Endodermal cell (in vitro differentiated cells): ENCODE measurements at regions not wholly inside any gene's neighbourhood (a gene's known extent, or its start where the extent isn't known, plus 50 kb on each side); places are given as distances from the start of the nearest gene placed in this dataset.
A peak's percentile ranks its signal among the peaks of the same experiment; 100 is the strongest.

ENCODE experiments used
- DNase-seq: peaks from one replicate; pipeline ENCODE4 v3.0.0-alpha.2; 2017
- H3K27ac ChIP-seq: 2 replicates; pipeline ENCODE4 v1.5.1; 2013; ENCODE audit warnings: mild to moderate bottlenecking, low read depth, low read length, moderate library complexity
- H3K27me3 ChIP-seq: 2 replicates; pipeline ENCODE4 v1.6.1; 2013; ENCODE audit warnings: mild to moderate bottlenecking, low read length, moderate library complexity; ENCODE audit not compliant: insufficient read depth, control insufficient read depth, poor library complexity, severe bottlenecking
- H3K36me3 ChIP-seq: 2 replicates; pipeline ENCODE4 v1.7.0; 2013; ENCODE audit warnings: mild to moderate bottlenecking, low read length, moderate library complexity; ENCODE audit not compliant: control insufficient read depth, insufficient read depth
- H3K4me1 ChIP-seq: one replicate; pipeline ENCODE4 v1.7.0; 2013; ENCODE audit warnings: low read length; ENCODE audit not compliant: control insufficient read depth, insufficient read depth
- H3K4me3 ChIP-seq: 2 replicates; pipeline ENCODE4 v1.5.1; 2013; ENCODE audit warnings: mild to moderate bottlenecking, low read length, moderate library complexity
- H3K9ac ChIP-seq: 2 replicates; pipeline ENCODE4 v1.6.1; 2013; ENCODE audit warnings: mild to moderate bottlenecking, low read length, moderate library complexity; ENCODE audit not compliant: poor library complexity, severe bottlenecking; ENCODE audit errors: extremely low read depth
- H3K9me3 ChIP-seq: 2 replicates; pipeline ENCODE4 v1.6.1; 2013; ENCODE audit warnings: mild to moderate bottlenecking, low read length, moderate library complexity; ENCODE audit not compliant: control insufficient read depth
- H3K27ac Mint-ChIP-seq: 2 replicates; pipeline ENCODE4 v1.8.0; 2020; ENCODE audit warnings: mixed read lengths
- H3K27me3 Mint-ChIP-seq: 2 replicates; pipeline ENCODE4 v1.8.0; 2021; ENCODE audit warnings: mild to moderate bottlenecking, mixed read lengths; ENCODE audit not compliant: insufficient read depth
- H3K36me3 Mint-ChIP-seq: 2 replicates; pipeline ENCODE4 v1.8.0; 2020; ENCODE audit warnings: low read depth, mixed read lengths
- H3K4me1 Mint-ChIP-seq: 2 replicates; pipeline ENCODE4 v1.8.0; 2020; ENCODE audit warnings: mixed read lengths
- H3K4me3 Mint-ChIP-seq: 2 replicates; pipeline ENCODE4 v1.8.0; 2020; ENCODE audit warnings: mild to moderate bottlenecking, moderate library complexity, mixed read lengths
- H3K9me3 Mint-ChIP-seq: 2 replicates; pipeline ENCODE4 v1.8.0; 2020; ENCODE audit warnings: mild to moderate bottlenecking, mixed read lengths
- WGBS, 2 experiments: methylation state at CpG; one replicate each; pipeline versions ENCODE4 v1.1.5 to v1.1.7; 2013; ENCODE audit warnings: missing lambda C conversion rate in 2 of 2, mixed read lengths in 1 of 2; ENCODE audit not compliant: insufficient coverage in 1 of 2, insufficient read length in 1 of 2; 5-methylcytosine and 5-hydroxymethylcytosine counted together
- TF ChIP-seq, protein P1 (sequence below): fragments of 200-600 bp; sonication (generic); conservative IDR thresholded peaks from 2 replicates; pipeline ENCODE4 v1.5.0; 2021; ENCODE audit warnings: antibody characterized with exemption, mild to moderate bottlenecking

DNA sequence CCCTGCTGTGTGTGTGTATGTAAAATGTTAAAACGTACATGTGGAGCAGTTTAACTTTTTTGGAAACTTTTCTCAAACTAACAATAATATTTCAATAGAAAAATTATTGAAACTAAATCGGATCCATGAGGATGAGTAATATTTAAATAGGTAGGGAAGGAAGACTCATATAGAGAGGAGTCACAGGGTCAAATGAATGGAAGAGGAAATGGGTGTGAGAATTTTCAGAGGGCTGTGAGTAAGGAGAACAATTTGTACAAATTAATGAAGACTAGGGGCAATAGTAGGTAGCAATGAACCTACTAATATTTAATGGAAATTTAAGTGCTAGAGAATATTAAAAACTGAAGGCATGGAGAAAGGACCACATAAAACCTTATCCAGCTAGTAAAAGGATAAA lies 290.7 kb upstream of the PCDH18 start:
- Histone ChIP-seq H3K36me3 (no peaks in the 10 kb centered on the region), H3K27ac (no peak overlapping the region), H3K9me3 (no peaks in the 10 kb centered on the region), H3K4me3 (no peak overlapping the region), H3K4me1 (no peaks in the 10 kb centered on the region), H3K27me3 (no peaks in the 10 kb centered on the region), H3K9ac (no peak overlapping the region)
- Mint-ChIP-seq H3K4me3 (no peak overlapping the region), H3K27ac (no peak overlapping the region), H3K27me3 (no peaks in the 10 kb centered on the region), H3K9me3 (no peaks in the 10 kb centered on the region), H3K4me1 (no peaks in the 10 kb centered on the region), H3K36me3 (no peaks in the 10 kb centered on the region)
- TF ChIP-seq, protein P1, sequence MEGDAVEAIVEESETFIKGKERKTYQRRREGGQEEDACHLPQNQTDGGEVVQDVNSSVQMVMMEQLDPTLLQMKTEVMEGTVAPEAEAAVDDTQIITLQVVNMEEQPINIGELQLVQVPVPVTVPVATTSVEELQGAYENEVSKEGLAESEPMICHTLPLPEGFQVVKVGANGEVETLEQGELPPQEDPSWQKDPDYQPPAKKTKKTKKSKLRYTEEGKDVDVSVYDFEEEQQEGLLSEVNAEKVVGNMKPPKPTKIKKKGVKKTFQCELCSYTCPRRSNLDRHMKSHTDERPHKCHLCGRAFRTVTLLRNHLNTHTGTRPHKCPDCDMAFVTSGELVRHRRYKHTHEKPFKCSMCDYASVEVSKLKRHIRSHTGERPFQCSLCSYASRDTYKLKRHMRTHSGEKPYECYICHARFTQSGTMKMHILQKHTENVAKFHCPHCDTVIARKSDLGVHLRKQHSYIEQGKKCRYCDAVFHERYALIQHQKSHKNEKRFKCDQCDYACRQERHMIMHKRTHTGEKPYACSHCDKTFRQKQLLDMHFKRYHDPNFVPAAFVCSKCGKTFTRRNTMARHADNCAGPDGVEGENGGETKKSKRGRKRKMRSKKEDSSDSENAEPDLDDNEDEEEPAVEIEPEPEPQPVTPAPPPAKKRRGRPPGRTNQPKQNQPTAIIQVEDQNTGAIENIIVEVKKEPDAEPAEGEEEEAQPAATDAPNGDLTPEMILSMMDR: no peak
- no peak for DNase-seq
- 96 to 100% methylated on average over 1 of the region's 2 CpGs for WGBS, 2 experiments

DNA sequence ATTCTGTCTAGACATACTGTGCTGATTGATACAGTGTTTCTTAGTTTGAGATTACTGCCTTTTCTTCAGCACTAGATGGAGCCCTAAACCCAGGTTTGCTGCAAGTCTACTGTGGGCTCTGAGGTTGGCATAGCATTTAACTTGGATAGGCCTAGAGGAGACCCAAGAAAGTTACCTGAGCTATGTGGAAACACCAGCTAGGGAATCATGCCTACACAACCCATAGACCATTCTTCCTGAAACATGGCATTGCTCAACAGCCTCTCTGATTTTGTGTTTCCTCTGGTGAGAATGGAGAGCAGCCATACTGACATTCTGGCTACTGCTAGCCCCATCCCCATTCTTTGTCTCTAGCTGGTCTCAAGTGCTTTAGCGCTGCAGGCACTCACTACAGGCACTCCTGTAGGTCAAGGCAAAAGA lies 287.7 kb upstream of the PCDH18 start:
- H3K4me3 ChIP-seq: no peak overlapping the region
- H3K27me3 Mint-ChIP-seq: no peaks in the 10 kb centered on the region
- TF ChIP-seq, protein P1: peak; percentile 92
- H3K36me3 Mint-ChIP-seq: no peaks in the 10 kb centered on the region
- WGBS, 2 experiments: 100% methylated on average over 1 of the region's 1 CpG
- no peak overlapping the region for H3K4me3 Mint-ChIP-seq
- no peaks in the 10 kb centered on the region for H3K9me3 ChIP-seq
- H3K4me1 Mint-ChIP-seq: no peaks in the 10 kb centered on the region
- no peaks in the 10 kb centered on the region for H3K27me3 ChIP-seq
- peak; percentile 76 for DNase-seq
- no peaks in the 10 kb centered on the region for H3K4me1 ChIP-seq
- no peaks in the 10 kb centered on the region for H3K36me3 ChIP-seq
- H3K9me3 Mint-ChIP-seq: no peaks in the 10 kb centered on the region
- H3K27ac Mint-ChIP-seq: no peak overlapping the region
- H3K9ac ChIP-seq: no peak overlapping the region
- no peak overlapping the region for H3K27ac ChIP-seq

GRCh38 chr4:137812258-137812657 lies 280.0 kb upstream of the PCDH18 start:
- no peaks in the 10 kb centered on the region for H3K4me1 Mint-ChIP-seq
- H3K27ac Mint-ChIP-seq: no peak overlapping the region

More at GRCh38 chr4:137812258-137812657, 280.0 kb upstream of the PCDH18 start:
- Histone ChIP-seq H3K36me3 (no peaks in the 10 kb centered on the region), H3K27me3 (no peaks in the 10 kb centered on the region), H3K4me1 (no peaks in the 10 kb centered on the region), H3K9me3 (no peaks in the 10 kb centered on the region), H3K9ac (no peak overlapping the region), H3K4me3 (no peak overlapping the region), H3K27ac (no peak overlapping the region)
- TF ChIP-seq, protein P1: no peak
- no peak overlapping the region for H3K4me3 Mint-ChIP-seq
- no peaks in the 10 kb centered on the region for H3K36me3 Mint-ChIP-seq
- no peak for DNase-seq
- no peaks in the 10 kb centered on the region for H3K27me3 Mint-ChIP-seq
- no peaks in the 10 kb centered on the region for H3K9me3 Mint-ChIP-seq
- WGBS, 2 experiments: 94 to 96% methylated on average over 4 of the region's 4 CpGs
